ENCODE measurements at regions not wholly inside any gene's neighbourhood (a gene's known extent, or its start where the extent isn't known, plus 50 kb on each side); places are given as distances from the start of the nearest gene placed in this dataset.

- Histone ChIP-seq H3K4me2 (ENCODE audit: control insufficient read depth, insufficient read depth) (no peak overlapping the region), H4K20me1 (ENCODE audit: control insufficient read depth, insufficient read depth) (no peaks in the 10 kb centered on the region), H3K27me3 (replicated peaks in 1 of 2; ENCODE audit: control insufficient read depth in 2 of 2, insufficient read depth in 2 of 2, low read length in 1 of 2) (no peaks in the 10 kb centered on the region), H3K27ac (ENCODE audit: control insufficient read depth, insufficient read depth) (no peak overlapping the region), H3K9ac (ENCODE audit: control insufficient read depth, insufficient read depth, low read length) (no peak overlapping the region), H2AFZ (ENCODE audit: control insufficient read depth, low read depth, low read length) (no peak overlapping the region), H3K4me3 (no peak overlapping the region), H3K9me3 (replicated peaks; ENCODE audit: control insufficient read depth, insufficient read depth, low read length) (no peaks in the 10 kb centered on the region), H3K79me2 (ENCODE audit: control insufficient read depth, insufficient read depth, low read length) (no peaks in the 10 kb centered on the region), H3K36me3 (ENCODE audit: control insufficient read depth in 2 of 2, insufficient read depth in 2 of 2, low read length in 1 of 2) (no peaks in the 10 kb centered on the region), H3K4me1 (ENCODE audit: control insufficient read depth, insufficient read depth, low read length) (no peaks in the 10 kb centered on the region)
- WGBS (ENCODE audit: insufficient coverage, insufficient replicate concordance, low lambda C conversion rate, missing lambda C conversion rate), result 19% methylated on average over 4 of the region's 4 CpGs
- ChIA-PET SMC1A (ENCODE audit: uncharacterized antibody, unreplicated experiment) (interaction anchor here (0.6 kb wide), 1 partner anchor 313 kb away, joined by 3 read pairs; no protein-coding TSS in a partner anchor), POLR2A (no interaction called here), CTCF (no interaction called here), RAD21 (ENCODE audit: unreplicated experiment) (no interaction called here)
- ATAC-seq (no peak), DNase-seq (ENCODE audit: low read depth, low spot score) (no peak), FAIRE-seq (no peak)
- in situ Hi-C loops (cut with MboI) (no loop called here), intact Hi-C loops (cut with micrococcal nuclease; ENCODE audit: unreplicated experiment) (no loop called here)
- no TSS peak for BruUV-seq (replicated peaks)
- no peak for TF ChIP-seq TARDBP (IDR thresholded peaks at IDR 0.05; ENCODE audit: borderline replicate concordance)
- TF ChIP-seq IRF3 (IDR thresholded peaks at IDR 0.05), result no peak
Observed at GRCh38 chr20:52500157-52500556, 308.6 kb upstream of the ZFP64 start.

GRCh38 chr20:52497731-52498130, 306.2 kb upstream of the ZFP64 start:
- H3K4me2 ChIP-seq (ENCODE audit: control insufficient read depth, insufficient read depth), result no peak overlapping the region
- FAIRE-seq, result no peak
- CTCF ChIA-PET, result no interaction called here
- SMC1A ChIA-PET (ENCODE audit: uncharacterized antibody, unreplicated experiment), result no interaction called here
- in situ Hi-C loops (cut with MboI) (no loop called here), intact Hi-C loops (cut with micrococcal nuclease; ENCODE audit: unreplicated experiment) (no loop called here)
- H2AFZ ChIP-seq (ENCODE audit: control insufficient read depth, low read depth, low read length), result no peak overlapping the region
- DNase-seq (ENCODE audit: low read depth, low spot score), result no peak
- WGBS (ENCODE audit: insufficient coverage, insufficient replicate concordance, low lambda C conversion rate, missing lambda C conversion rate), result 63% methylated on average over 3 of the region's 3 CpGs
- POLR2A ChIA-PET, result no interaction called here
- ATAC-seq, result no peak
- no peaks in the 10 kb centered on the region for H3K36me3 ChIP-seq (ENCODE audit: control insufficient read depth in 2 of 2, insufficient read depth in 2 of 2, low read length in 1 of 2)
- H3K4me1 ChIP-seq (ENCODE audit: control insufficient read depth, insufficient read depth, low read length), result no peaks in the 10 kb centered on the region
- no peak overlapping the region for H3K9ac ChIP-seq (ENCODE audit: control insufficient read depth, insufficient read depth, low read length)
- H3K27ac ChIP-seq (ENCODE audit: control insufficient read depth, insufficient read depth), result no peak overlapping the region
- H3K27me3 ChIP-seq (replicated peaks in 1 of 2; ENCODE audit: control insufficient read depth in 2 of 2, insufficient read depth in 2 of 2, low read length in 1 of 2), result no peaks in the 10 kb centered on the region
- no peak overlapping the region for H3K4me3 ChIP-seq
- no peaks in the 10 kb centered on the region for H4K20me1 ChIP-seq (ENCODE audit: control insufficient read depth, insufficient read depth)
- no TSS peak for BruUV-seq (replicated peaks)
- no peaks in the 10 kb centered on the region for H3K79me2 ChIP-seq (ENCODE audit: control insufficient read depth, insufficient read depth, low read length)
- RAD21 ChIA-PET (ENCODE audit: unreplicated experiment), result no interaction called here
- H3K9me3 ChIP-seq (replicated peaks; ENCODE audit: control insufficient read depth, insufficient read depth, low read length), result no peaks in the 10 kb centered on the region
- TF ChIP-seq ZNF592 (IDR thresholded peaks at IDR 0.05), result no peak
- no peak for TF ChIP-seq NRF1 (conservative IDR thresholded peaks at IDR 0.05; ENCODE audit: low read depth, low read length)
- no peak for TF ChIP-seq POLR2A (IDR thresholded peaks at IDR 0.05; ENCODE audit: low read depth, low read length)
- TF ChIP-seq TARDBP (IDR thresholded peaks at IDR 0.05; ENCODE audit: borderline replicate concordance), result no peak
- TF ChIP-seq IRF4 (IDR thresholded peaks at IDR 0.05; ENCODE audit: low read depth, low read length), result no peak
- TF ChIP-seq RCOR1 (conservative IDR thresholded peaks at IDR 0.05; ENCODE audit: low read depth, low read length), result no peak
- TF ChIP-seq SRF (IDR thresholded peaks at IDR 0.05; ENCODE audit: low read depth in 2 of 2, low read length in 2 of 2), result no peak
- TF ChIP-seq BCLAF1 (IDR thresholded peaks at IDR 0.05), result no peak
- no peak for TF ChIP-seq SUPT20H (IDR thresholded peaks at IDR 0.05; ENCODE audit: borderline replicate concordance, control insufficient read depth, low read depth, low read length)
- TF ChIP-seq SPI1 (IDR thresholded peaks at IDR 0.05; ENCODE audit: borderline replicate concordance, insufficient read depth, low read depth, low read length), result no peak

Measured in GM12878 (cell line).